D721Med (cell line): ENCODE measurements at regions not wholly inside any gene's neighbourhood (a gene's known extent, or its start where the extent isn't known, plus 50 kb on each side); places are given as distances from the start of the nearest gene placed in this dataset.
"Not testable (repeated sequence)": the region's sequence is repeated elsewhere in the genome, so short reads cannot be mapped to it uniquely, and the experiment has no call there.

Source experiments
- DNase-seq: peaks from one replicate; pipeline ENCODE4 v3.0.0; 2011; ENCODE audit warnings: low spot score; ENCODE audit not compliant: insufficient read length
- FAIRE-seq: peaks from 2 replicates; lab custom pipeline; 2011; peaks lifted over from hg19 to GRCh38; lab: Jason Lieb, UNC
- TF ChIP-seq, protein P1 (sequence below): IDR thresholded peaks from 2 replicates; pipeline ENCODE4 v1.5.1; 2012; ENCODE audit warnings: mild to moderate bottlenecking, control low read depth; ENCODE audit not compliant: insufficient read depth; ENCODE audit errors: missing control alignments

DNA sequence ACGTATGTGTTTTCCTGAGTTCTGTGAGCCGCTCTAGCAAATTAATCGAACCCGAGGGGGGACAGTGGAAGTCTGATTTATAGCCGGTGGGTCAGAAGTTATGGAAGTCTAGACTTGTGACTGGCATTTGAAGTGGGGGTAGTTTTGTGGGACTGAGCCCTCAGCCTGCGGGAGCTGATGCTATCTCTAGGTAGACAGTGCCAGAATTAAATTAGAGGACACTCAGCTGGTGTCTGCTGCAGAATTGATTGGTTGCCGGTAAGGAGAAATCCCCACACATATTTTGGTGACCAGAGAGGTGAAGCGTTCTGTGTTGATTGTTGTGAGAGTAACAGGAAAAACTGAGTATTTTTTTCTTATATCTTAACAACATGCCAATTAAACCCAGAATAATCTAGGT, 143.8 kb upstream of the ADCY1 start:
- DNase-seq (no peak), FAIRE-seq (no peak)
- TF ChIP-seq, protein P1, sequence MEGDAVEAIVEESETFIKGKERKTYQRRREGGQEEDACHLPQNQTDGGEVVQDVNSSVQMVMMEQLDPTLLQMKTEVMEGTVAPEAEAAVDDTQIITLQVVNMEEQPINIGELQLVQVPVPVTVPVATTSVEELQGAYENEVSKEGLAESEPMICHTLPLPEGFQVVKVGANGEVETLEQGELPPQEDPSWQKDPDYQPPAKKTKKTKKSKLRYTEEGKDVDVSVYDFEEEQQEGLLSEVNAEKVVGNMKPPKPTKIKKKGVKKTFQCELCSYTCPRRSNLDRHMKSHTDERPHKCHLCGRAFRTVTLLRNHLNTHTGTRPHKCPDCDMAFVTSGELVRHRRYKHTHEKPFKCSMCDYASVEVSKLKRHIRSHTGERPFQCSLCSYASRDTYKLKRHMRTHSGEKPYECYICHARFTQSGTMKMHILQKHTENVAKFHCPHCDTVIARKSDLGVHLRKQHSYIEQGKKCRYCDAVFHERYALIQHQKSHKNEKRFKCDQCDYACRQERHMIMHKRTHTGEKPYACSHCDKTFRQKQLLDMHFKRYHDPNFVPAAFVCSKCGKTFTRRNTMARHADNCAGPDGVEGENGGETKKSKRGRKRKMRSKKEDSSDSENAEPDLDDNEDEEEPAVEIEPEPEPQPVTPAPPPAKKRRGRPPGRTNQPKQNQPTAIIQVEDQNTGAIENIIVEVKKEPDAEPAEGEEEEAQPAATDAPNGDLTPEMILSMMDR = no peak

DNA sequence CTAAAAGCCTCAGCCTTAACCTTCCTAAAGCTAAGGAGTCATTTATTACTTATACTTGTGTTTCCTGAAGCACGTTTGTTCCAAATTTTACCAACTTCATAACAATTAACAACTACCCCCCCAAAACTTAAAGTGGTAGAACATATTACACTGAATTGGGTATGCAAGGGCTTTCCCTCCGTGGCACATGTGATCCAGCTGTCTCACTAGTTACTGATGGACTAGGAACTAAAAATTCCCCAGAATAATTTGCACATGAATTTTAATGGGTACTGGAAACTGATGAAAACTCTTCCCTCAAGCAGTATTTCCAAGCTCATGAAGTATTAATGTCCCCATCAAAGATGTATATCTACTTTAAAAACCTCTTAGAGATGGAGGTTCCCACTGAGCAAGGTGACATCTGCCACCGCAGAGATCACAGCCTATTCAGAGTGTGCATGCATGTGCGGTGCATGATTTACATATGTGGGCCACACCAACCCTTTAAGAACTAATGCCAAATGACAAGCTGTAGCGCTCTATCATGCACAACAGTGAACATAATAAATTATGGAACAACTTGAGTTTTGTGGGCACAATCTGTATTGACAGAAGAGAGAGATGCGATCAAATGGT, 139.9 kb upstream of the ADCY1 start:
- TF ChIP-seq, protein P1 = no peak
- FAIRE-seq (no peak), DNase-seq (no peak)

DNA sequence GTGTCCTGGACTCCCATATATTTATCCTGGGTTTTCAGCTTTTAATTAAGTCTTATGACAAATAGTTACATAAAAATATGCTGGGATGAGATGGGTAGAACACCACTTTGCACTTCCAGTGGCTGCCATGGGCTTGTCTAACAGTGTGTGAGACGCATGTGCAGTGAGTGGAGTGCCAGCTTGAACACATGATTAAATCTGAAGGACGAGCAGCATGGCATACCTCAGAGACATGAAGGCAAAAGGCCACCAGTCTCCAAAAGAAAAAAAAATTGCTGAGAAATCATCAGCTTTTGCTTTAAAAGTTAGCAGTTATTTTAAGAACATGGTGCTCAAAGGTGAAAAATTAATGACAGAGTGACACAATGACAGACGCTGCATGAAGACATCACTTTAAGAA, 139.0 kb upstream of the ADCY1 start:
- FAIRE-seq (no peak), DNase-seq (no peak)
- TF ChIP-seq, protein P1 = no peak

DNA sequence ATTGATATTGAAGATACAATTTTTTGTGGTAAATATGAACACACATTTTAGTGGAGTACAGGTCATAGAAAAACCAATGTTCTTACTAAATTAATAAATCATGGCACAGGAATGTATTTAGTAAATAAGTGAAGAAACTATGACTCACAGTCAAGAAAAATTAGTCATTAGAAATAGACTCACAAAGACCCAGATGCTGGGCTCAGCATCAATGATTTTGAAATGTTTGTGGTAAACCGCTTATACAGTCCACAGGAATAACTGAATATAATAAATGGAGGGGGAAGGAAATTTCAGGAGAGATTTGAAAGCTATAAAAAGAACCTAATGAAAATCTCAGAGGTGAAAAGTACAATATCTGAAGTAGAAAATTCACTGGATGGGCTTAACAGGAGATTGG, 138.3 kb upstream of the ADCY1 start:
- no peak for FAIRE-seq
- DNase-seq = no peak
- TF ChIP-seq, protein P1 = no peak

DNA sequence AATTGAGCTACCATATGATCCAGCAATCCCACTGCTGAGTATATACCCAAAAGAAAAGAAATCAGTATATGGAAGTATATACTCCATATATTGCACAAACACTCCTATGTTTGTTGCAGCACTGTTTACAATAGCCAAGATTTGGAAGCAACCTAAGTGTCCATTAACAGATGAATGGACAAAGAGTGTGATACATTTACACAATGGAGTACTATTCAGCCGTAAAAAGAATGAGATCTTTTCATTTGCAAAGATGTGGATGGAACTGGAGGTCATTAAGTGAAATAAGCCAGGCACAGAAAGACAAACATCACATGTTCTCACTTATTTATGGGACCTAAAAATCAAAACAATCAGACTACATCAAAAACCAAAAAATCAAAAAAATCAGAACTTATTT, 133.4 kb upstream of the ADCY1 start:
- DNase-seq, FAIRE-seq: not testable (repeated sequence)

DNA sequence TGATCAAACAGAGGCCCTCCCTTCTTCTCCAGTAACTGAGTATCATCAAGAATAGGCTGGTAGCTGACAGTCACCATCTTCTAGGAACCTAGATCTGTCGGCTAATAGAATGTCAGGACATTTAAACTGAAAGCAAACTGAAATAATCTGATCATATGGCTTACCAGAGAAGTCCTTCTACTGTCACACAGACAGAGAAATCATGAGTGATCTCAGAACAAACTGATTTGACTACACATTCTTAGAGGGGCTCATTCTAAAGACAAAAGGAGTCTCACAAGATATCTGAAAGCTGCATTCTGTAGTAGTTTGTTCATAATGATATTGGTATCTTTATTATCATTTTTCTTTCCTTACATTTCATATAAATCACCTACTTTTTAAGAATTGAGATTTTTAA, 130.9 kb upstream of the ADCY1 start:
- TF ChIP-seq, protein P1 = no peak
- DNase-seq = no peak
- no peak for FAIRE-seq

DNA sequence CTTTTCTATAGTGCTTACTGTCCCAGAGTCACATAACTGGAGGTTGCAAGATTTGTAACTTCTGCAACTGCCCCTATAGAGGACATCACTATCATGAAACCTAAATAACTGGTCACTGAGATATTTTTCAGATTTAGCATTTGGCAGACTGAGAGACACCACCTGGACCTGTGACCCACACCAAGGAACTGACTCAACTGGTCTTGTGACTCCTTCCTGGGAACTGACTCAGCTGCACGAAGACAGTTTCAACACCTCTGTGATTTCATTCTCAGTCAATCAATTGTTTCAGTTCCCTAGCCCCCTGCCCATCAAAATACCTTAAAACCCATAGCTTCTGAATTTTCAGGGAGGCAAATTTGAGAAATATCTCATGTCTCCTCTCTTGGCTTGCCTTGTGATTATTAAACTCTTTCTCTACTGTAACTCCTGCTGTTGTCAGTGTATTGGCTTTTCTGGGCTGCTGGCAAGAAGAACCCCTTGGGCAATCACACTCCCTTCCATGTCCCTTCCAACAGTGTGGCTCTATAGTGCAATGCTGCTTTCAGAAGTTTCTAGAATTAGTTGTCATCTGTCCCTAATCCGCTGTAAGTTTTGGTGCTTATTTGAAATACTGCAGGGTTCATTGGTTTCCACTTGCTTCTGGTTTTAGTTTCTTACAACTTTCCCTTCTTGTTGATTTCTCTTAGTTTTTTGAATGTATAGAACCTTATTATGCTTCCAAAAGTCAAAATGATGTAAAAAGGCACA, 127.8 kb upstream of the ADCY1 start:
- FAIRE-seq (no peak), DNase-seq (no peak)
- TF ChIP-seq, protein P1 = no peak
